ENCODE measurements at regions not wholly inside any gene's neighbourhood (a gene's known extent, or its start where the extent isn't known, plus 50 kb on each side); places are given as distances from the start of the nearest gene placed in this dataset.

GRCh38 chr5:155633338-155633957 lies 619.9 kb downstream of the KIF4B start:
- Histone ChIP-seq H3K4me2 (ENCODE audit: low read depth, low read length) (no peak overlapping the region), H2AFZ (ENCODE audit: low read length) (no peak overlapping the region), H3F3A (ENCODE audit: insufficient read depth, low read length) (no peaks in the 10 kb centered on the region), H3K36me3 (replicated peaks; ENCODE audit: insufficient read depth, low read length) (no peaks in the 10 kb centered on the region), H3K79me2 (ENCODE audit: low read length) (no peaks in the 10 kb centered on the region), H3K4me3 (ENCODE audit: low read length) (no peak overlapping the region), H3K27me3 (replicated peaks; ENCODE audit: insufficient read depth, low read length) (no peaks in the 10 kb centered on the region), H3K27ac (ENCODE audit: low read length) (no peak overlapping the region), H4K20me1 (ENCODE audit: insufficient read depth, low read length) (no peaks in the 10 kb centered on the region), H3K9ac (ENCODE audit: low read length) (no peak overlapping the region), H3K9me3 (replicated peaks; ENCODE audit: insufficient read depth, low read length) (no peaks in the 10 kb centered on the region), H3K9me2 (replicated peaks; ENCODE audit: insufficient read depth, low read length) (no peaks in the 10 kb centered on the region), H3K4me1 (ENCODE audit: low read length) (no peaks in the 10 kb centered on the region)
- no peak for DNase-seq
- no peak for TF ChIP-seq EZH2 (optimal IDR thresholded peaks at IDR 0.05; ENCODE audit: low read depth, low read length)
- no peak for TF ChIP-seq EZH2phosphoT487 (IDR thresholded peaks at IDR 0.05; ENCODE audit: low read length)

DNA sequence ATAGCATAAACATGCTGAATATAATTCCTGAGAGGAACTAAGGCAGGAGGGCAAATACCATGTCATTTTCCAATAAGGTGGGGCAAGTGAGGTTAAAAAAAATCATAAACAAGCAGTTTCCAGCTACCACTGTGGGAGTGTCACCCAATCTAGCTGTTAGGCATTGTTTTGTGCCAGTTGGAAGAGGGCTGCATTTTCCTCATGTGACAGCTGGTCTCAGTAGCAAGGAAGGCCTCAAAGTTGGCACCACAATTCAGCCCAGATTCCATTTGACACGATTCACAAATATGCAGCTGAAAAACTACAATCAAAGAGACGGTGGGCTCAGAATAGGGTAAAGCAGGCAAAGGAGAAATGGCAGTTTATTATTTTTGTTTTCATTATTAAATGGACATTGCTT lies 636.1 kb downstream of the KIF4B start:
- H3K9ac ChIP-seq (ENCODE audit: low read length): no peak overlapping the region
- H3K4me1 ChIP-seq (ENCODE audit: low read length): no peaks in the 10 kb centered on the region
- H3K79me2 ChIP-seq (ENCODE audit: low read length): no peaks in the 10 kb centered on the region
- H3K9me2 ChIP-seq (replicated peaks; ENCODE audit: insufficient read depth, low read length): no peaks in the 10 kb centered on the region
- H3K27ac ChIP-seq (ENCODE audit: low read length): no peak overlapping the region
- no peaks in the 10 kb centered on the region for H3F3A ChIP-seq (ENCODE audit: insufficient read depth, low read length)
- H3K4me2 ChIP-seq (ENCODE audit: low read depth, low read length): no peak overlapping the region
- no peaks in the 10 kb centered on the region for H3K9me3 ChIP-seq (replicated peaks; ENCODE audit: insufficient read depth, low read length)
- H2AFZ ChIP-seq (ENCODE audit: low read length): no peak overlapping the region
- no peak for DNase-seq
- no peaks in the 10 kb centered on the region for H3K36me3 ChIP-seq (replicated peaks; ENCODE audit: insufficient read depth, low read length)
- H3K27me3 ChIP-seq (replicated peaks; ENCODE audit: insufficient read depth, low read length): no peaks in the 10 kb centered on the region
- no peaks in the 10 kb centered on the region for H4K20me1 ChIP-seq (ENCODE audit: insufficient read depth, low read length)
- TF ChIP-seq EZH2phosphoT487 (IDR thresholded peaks at IDR 0.05; ENCODE audit: low read length) (no peak), EZH2 (optimal IDR thresholded peaks at IDR 0.05; ENCODE audit: low read depth, low read length) (no peak)
- TF ChIP-seq, protein P1, sequence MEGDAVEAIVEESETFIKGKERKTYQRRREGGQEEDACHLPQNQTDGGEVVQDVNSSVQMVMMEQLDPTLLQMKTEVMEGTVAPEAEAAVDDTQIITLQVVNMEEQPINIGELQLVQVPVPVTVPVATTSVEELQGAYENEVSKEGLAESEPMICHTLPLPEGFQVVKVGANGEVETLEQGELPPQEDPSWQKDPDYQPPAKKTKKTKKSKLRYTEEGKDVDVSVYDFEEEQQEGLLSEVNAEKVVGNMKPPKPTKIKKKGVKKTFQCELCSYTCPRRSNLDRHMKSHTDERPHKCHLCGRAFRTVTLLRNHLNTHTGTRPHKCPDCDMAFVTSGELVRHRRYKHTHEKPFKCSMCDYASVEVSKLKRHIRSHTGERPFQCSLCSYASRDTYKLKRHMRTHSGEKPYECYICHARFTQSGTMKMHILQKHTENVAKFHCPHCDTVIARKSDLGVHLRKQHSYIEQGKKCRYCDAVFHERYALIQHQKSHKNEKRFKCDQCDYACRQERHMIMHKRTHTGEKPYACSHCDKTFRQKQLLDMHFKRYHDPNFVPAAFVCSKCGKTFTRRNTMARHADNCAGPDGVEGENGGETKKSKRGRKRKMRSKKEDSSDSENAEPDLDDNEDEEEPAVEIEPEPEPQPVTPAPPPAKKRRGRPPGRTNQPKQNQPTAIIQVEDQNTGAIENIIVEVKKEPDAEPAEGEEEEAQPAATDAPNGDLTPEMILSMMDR (IDR thresholded peaks at IDR 0.05; ENCODE audit: low read length): no peak
- no peak overlapping the region for H3K4me3 ChIP-seq (ENCODE audit: low read length)

DNA sequence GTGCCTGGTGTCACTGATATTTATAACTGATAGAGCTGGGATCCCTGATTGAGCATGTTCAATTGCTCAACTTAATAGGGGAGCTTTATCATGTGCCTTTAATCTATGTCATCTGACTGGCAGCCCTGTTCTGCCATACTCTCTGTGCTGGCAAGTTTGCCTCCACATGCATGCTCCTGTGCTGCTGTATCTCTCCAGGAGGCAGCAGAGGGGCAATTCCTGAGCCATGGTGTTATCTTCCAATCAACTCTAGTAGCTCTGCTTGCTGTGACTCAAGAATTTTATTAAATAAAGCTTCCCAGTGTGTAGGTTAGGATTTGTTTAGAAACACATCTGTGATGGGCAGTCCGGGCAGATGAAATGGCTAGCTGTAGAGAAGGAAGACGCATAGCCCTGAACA lies 642.0 kb downstream of the KIF4B start:
- Histone ChIP-seq H3K9me2 (replicated peaks; ENCODE audit: insufficient read depth, low read length) (no peaks in the 10 kb centered on the region), H3K79me2 (ENCODE audit: low read length) (no peaks in the 10 kb centered on the region), H3K9ac (ENCODE audit: low read length) (no peak overlapping the region), H3K27me3 (replicated peaks; ENCODE audit: insufficient read depth, low read length) (no peaks in the 10 kb centered on the region), H3K36me3 (replicated peaks; ENCODE audit: insufficient read depth, low read length) (no peaks in the 10 kb centered on the region), H2AFZ (ENCODE audit: low read length) (no peak overlapping the region), H4K20me1 (ENCODE audit: insufficient read depth, low read length) (no peaks in the 10 kb centered on the region), H3K4me1 (ENCODE audit: low read length) (no peaks in the 10 kb centered on the region), H3K4me2 (ENCODE audit: low read depth, low read length) (no peak overlapping the region), H3K9me3 (replicated peaks; ENCODE audit: insufficient read depth, low read length) (no peaks in the 10 kb centered on the region), H3K4me3 (ENCODE audit: low read length) (no peak overlapping the region), H3K27ac (ENCODE audit: low read length) (no peak overlapping the region), H3F3A (ENCODE audit: insufficient read depth, low read length) (no peaks in the 10 kb centered on the region)
- DNase-seq: no peak
- TF ChIP-seq, protein P1 (IDR thresholded peaks at IDR 0.05; ENCODE audit: low read length): no peak
- TF ChIP-seq EZH2phosphoT487 (IDR thresholded peaks at IDR 0.05; ENCODE audit: low read length) (no peak), EZH2 (optimal IDR thresholded peaks at IDR 0.05; ENCODE audit: low read depth, low read length) (no peak)

GRCh38 chr5:155661859-155662258 lies 648.3 kb downstream of the KIF4B start:
- DNase-seq: no peak
- H3K9ac ChIP-seq (ENCODE audit: low read length): no peak overlapping the region
- H3K4me2 ChIP-seq (ENCODE audit: low read depth, low read length): no peak overlapping the region
- H3F3A ChIP-seq (ENCODE audit: insufficient read depth, low read length): no peaks in the 10 kb centered on the region
- H2AFZ ChIP-seq (ENCODE audit: low read length): no peak overlapping the region
- no peak overlapping the region for H3K4me3 ChIP-seq (ENCODE audit: low read length)
- H3K27me3 ChIP-seq (replicated peaks; ENCODE audit: insufficient read depth, low read length): no peaks in the 10 kb centered on the region
- H3K79me2 ChIP-seq (ENCODE audit: low read length): no peaks in the 10 kb centered on the region
- H3K4me1 ChIP-seq (ENCODE audit: low read length): no peaks in the 10 kb centered on the region
- no peaks in the 10 kb centered on the region for H4K20me1 ChIP-seq (ENCODE audit: insufficient read depth, low read length)
- TF ChIP-seq EZH2 (optimal IDR thresholded peaks at IDR 0.05; ENCODE audit: low read depth, low read length) (no peak), EZH2phosphoT487 (IDR thresholded peaks at IDR 0.05; ENCODE audit: low read length) (no peak)
- TF ChIP-seq, protein P1 (IDR thresholded peaks at IDR 0.05; ENCODE audit: low read length): no peak
- no peaks in the 10 kb centered on the region for H3K9me3 ChIP-seq (replicated peaks; ENCODE audit: insufficient read depth, low read length)
- H3K9me2 ChIP-seq (replicated peaks; ENCODE audit: insufficient read depth, low read length): no peaks in the 10 kb centered on the region
- H3K27ac ChIP-seq (ENCODE audit: low read length): no peak overlapping the region
- no peaks in the 10 kb centered on the region for H3K36me3 ChIP-seq (replicated peaks; ENCODE audit: insufficient read depth, low read length)

Data from MM.1S (cell line).